ENCODE measurements at regions not wholly inside any gene's neighbourhood (a gene's known extent, or its start where the extent isn't known, plus 50 kb on each side); places are given as distances from the start of the nearest gene placed in this dataset.

- TF ChIP-seq JUND (IDR thresholded peaks at IDR 0.05; ENCODE audit: low read depth, low read length) = no peak
These were observed 269.1 kb downstream of the NR2F1-AS1 start (continued) for GRCh38 chr5:93311881-93312280.

- FAIRE-seq = no peak
These were observed 273.5 kb downstream of the NR2F1-AS1 start for GRCh38 chr5:93307557-93307956.

More at GRCh38 chr5:93307557-93307956, 273.5 kb downstream of the NR2F1-AS1 start:
- Histone ChIP-seq H3K4me2 (ENCODE audit: control insufficient read depth, insufficient read depth) (no peak overlapping the region), H3K9ac (ENCODE audit: control insufficient read depth, insufficient read depth, low read length) (no peak overlapping the region), H3K36me3 (ENCODE audit: control insufficient read depth in 2 of 2, insufficient read depth in 2 of 2, low read length in 1 of 2) (no peaks in the 10 kb centered on the region), H3K27ac (ENCODE audit: control insufficient read depth, insufficient read depth) (no peak overlapping the region), H3K9me3 (replicated peaks; ENCODE audit: control insufficient read depth, insufficient read depth, low read length) (no peaks in the 10 kb centered on the region), H3K4me3 (no peak overlapping the region), H2AFZ (ENCODE audit: control insufficient read depth, low read depth, low read length) (no peak overlapping the region), H3K27me3 (replicated peaks in 1 of 2; ENCODE audit: control insufficient read depth in 2 of 2, insufficient read depth in 2 of 2, low read length in 1 of 2) (no peaks in the 10 kb centered on the region), H3K79me2 (ENCODE audit: control insufficient read depth, insufficient read depth, low read length) (no peaks in the 10 kb centered on the region), H3K4me1 (ENCODE audit: control insufficient read depth, insufficient read depth, low read length) (no peaks in the 10 kb centered on the region), H4K20me1 (ENCODE audit: control insufficient read depth, insufficient read depth) (no peaks in the 10 kb centered on the region)
- SMC1A ChIA-PET (ENCODE audit: uncharacterized antibody, unreplicated experiment) = no interaction called here
- POLR2A ChIA-PET = no interaction called here
- in situ Hi-C loops (cut with MboI) = no loop called here
- RAD21 ChIA-PET (ENCODE audit: unreplicated experiment) = no interaction called here
- no peak for TF ChIP-seq IKZF2 (IDR thresholded peaks at IDR 0.05)
- no peak for TF ChIP-seq RAD21 (IDR thresholded peaks at IDR 0.05; ENCODE audit: insufficient read depth, low read depth, low read length)
- no peak for TF ChIP-seq HSF1 (IDR thresholded peaks at IDR 0.05; ENCODE audit: low read depth, low read length)
- TF ChIP-seq NBN (IDR thresholded peaks at IDR 0.05) = no peak
- no peak for TF ChIP-seq SREBF1 (IDR thresholded peaks at IDR 0.05; ENCODE audit: low read length)
- no peak for TF ChIP-seq RELA (IDR thresholded peaks at IDR 0.05; ENCODE audit: borderline replicate concordance, partially characterized antibody)
- no peak for TF ChIP-seq CHD1 (IDR thresholded peaks at IDR 0.05; ENCODE audit: low read depth, low read length)
- TF ChIP-seq SREBF2 (IDR thresholded peaks at IDR 0.05; ENCODE audit: low read length) = no peak
- TF ChIP-seq ZZZ3 (IDR thresholded peaks at IDR 0.05; ENCODE audit: control insufficient read depth, insufficient read length, low read depth) = no peak
- no peak for TF ChIP-seq PAX5 (IDR thresholded peaks at IDR 0.05; ENCODE audit: borderline replicate concordance, low read depth, low read length)
- TF ChIP-seq IRF3 (IDR thresholded peaks at IDR 0.05) = no peak
- no peak for TF ChIP-seq RCOR1 (conservative IDR thresholded peaks at IDR 0.05; ENCODE audit: low read depth, low read length)
- TF ChIP-seq CHD4 (IDR thresholded peaks at IDR 0.05) = no peak
- no peak for TF ChIP-seq TCF12 (IDR thresholded peaks at IDR 0.05; ENCODE audit: low read depth, low read length)
- DNase-seq (ENCODE audit: low read depth, low spot score) (no peak), ATAC-seq (no peak)
- BruUV-seq (replicated peaks) = no TSS peak
- CTCF ChIA-PET = no interaction called here
- intact Hi-C loops (cut with micrococcal nuclease; ENCODE audit: unreplicated experiment) = no loop called here

Data from GM12878 (cell line).